ENCODE measurements at regions not wholly inside any gene's neighbourhood (a gene's known extent, or its start where the extent isn't known, plus 50 kb on each side); places are given as distances from the start of the nearest gene placed in this dataset.

- no peaks in the 10 kb centered on the region for H3K27me3 Mint-ChIP-seq (ENCODE audit: unreplicated experiment)
- no peak overlapping the region for H3K4me3 Mint-ChIP-seq (ENCODE audit: unreplicated experiment)
- no peaks in the 10 kb centered on the region for H3K9me3 Mint-ChIP-seq (ENCODE audit: unreplicated experiment)
- no peak for TF ChIP-seq CTCF (IDR thresholded peaks at IDR 0.05; ENCODE audit: partially characterized antibody, unreplicated experiment)
- no peaks in the 10 kb centered on the region for H3K4me1 Mint-ChIP-seq (ENCODE audit: low read depth, unreplicated experiment)
- no peak overlapping the region for H3K27ac Mint-ChIP-seq (ENCODE audit: unreplicated experiment)
- no peak for DNase-seq
- no peaks in the 10 kb centered on the region for H3K36me3 Mint-ChIP-seq (ENCODE audit: unreplicated experiment)
Observed at GRCh38 chr20:60862601-60863000, 389.5 kb upstream of the CDH4 start.

- Mint-ChIP-seq H3K4me1 (ENCODE audit: low read depth, unreplicated experiment) (peaks cover 3% of the 10 kb centered on the region), H3K27me3 (ENCODE audit: unreplicated experiment) (no peaks in the 10 kb centered on the region), H3K4me3 (ENCODE audit: unreplicated experiment) (no peak overlapping the region), H3K36me3 (ENCODE audit: unreplicated experiment) (no peaks in the 10 kb centered on the region), H3K27ac (ENCODE audit: unreplicated experiment) (no peak overlapping the region), H3K9me3 (ENCODE audit: unreplicated experiment) (no peaks in the 10 kb centered on the region)
- TF ChIP-seq CTCF (IDR thresholded peaks at IDR 0.05; ENCODE audit: partially characterized antibody, unreplicated experiment) = no peak
- DNase-seq = no peak
Observed at GRCh38 chr20:60863548-60863947, 388.5 kb upstream of the CDH4 start.

GRCh38 chr20:60867589-60867988, 384.5 kb upstream of the CDH4 start:
- no peak for DNase-seq
- Mint-ChIP-seq H3K4me1 (ENCODE audit: low read depth, unreplicated experiment) (peaks cover 14% of the 10 kb centered on the region), H3K4me3 (ENCODE audit: unreplicated experiment) (no peak overlapping the region), H3K27me3 (ENCODE audit: unreplicated experiment) (no peaks in the 10 kb centered on the region), H3K27ac (ENCODE audit: unreplicated experiment) (no peak overlapping the region), H3K9me3 (ENCODE audit: unreplicated experiment) (peaks cover 8% of the 10 kb centered on the region), H3K36me3 (ENCODE audit: unreplicated experiment) (no peaks in the 10 kb centered on the region)
- TF ChIP-seq CTCF (IDR thresholded peaks at IDR 0.05; ENCODE audit: partially characterized antibody, unreplicated experiment) = no peak

- H3K36me3 Mint-ChIP-seq (ENCODE audit: unreplicated experiment) = no peaks in the 10 kb centered on the region
- H3K9me3 Mint-ChIP-seq (ENCODE audit: unreplicated experiment) = peaks cover 8% of the 10 kb centered on the region
- no peak overlapping the region for H3K27ac Mint-ChIP-seq (ENCODE audit: unreplicated experiment)
- DNase-seq = no peak
- H3K4me1 Mint-ChIP-seq (ENCODE audit: low read depth, unreplicated experiment) = peaks cover 14% of the 10 kb centered on the region
- TF ChIP-seq CTCF (IDR thresholded peaks at IDR 0.05; ENCODE audit: partially characterized antibody, unreplicated experiment) = no peak
- no peak overlapping the region for H3K4me3 Mint-ChIP-seq (ENCODE audit: unreplicated experiment)
- H3K27me3 Mint-ChIP-seq (ENCODE audit: unreplicated experiment) = no peaks in the 10 kb centered on the region
Observed at GRCh38 chr20:60868316-60868891, 383.7 kb upstream of the CDH4 start.

- Mint-ChIP-seq H3K4me3 (ENCODE audit: unreplicated experiment) (no peak overlapping the region), H3K9me3 (ENCODE audit: unreplicated experiment) (peaks cover 8% of the 10 kb centered on the region), H3K27ac (ENCODE audit: unreplicated experiment) (no peak overlapping the region), H3K27me3 (ENCODE audit: unreplicated experiment) (no peaks in the 10 kb centered on the region), H3K4me1 (ENCODE audit: low read depth, unreplicated experiment) (peaks cover 14% of the 10 kb centered on the region), H3K36me3 (ENCODE audit: unreplicated experiment) (no peaks in the 10 kb centered on the region)
- DNase-seq = peak; percentile 52
- no peak for TF ChIP-seq CTCF (IDR thresholded peaks at IDR 0.05; ENCODE audit: partially characterized antibody, unreplicated experiment)
Observed at GRCh38 chr20:60869087-60869486, 383.0 kb upstream of the CDH4 start.
